PC-3 (cell line): ENCODE measurements at regions not wholly inside any gene's neighbourhood (a gene's known extent, or its start where the extent isn't known, plus 50 kb on each side); places are given as distances from the start of the nearest gene placed in this dataset.

Source experiments
- ATAC-seq: fragments of 200-7000 bp; cut with Tn5 transposase; 2 replicates; pipeline ENCODE4 v1.9.1; 2020; ENCODE audit warnings: mild to moderate bottlenecking, moderate library complexity
- BruUV-seq: library from RNA; stranded (reverse); fragments of 400-500 nt; replicated peaks from 2 replicates; lab custom pipeline; 2021; lab: Mats Ljungman, UMichigan
- CTCF ChIA-PET: fragments of 300-600 bp; sonication (Branson Sonifier 250); formaldehyde crosslinking; loops from one replicate; lab custom pipeline; 2022; ENCODE audit warnings: antibody characterized with exemption; lab: Charles Lee
- POLR2A ChIA-PET: fragments of 300-600 bp; sonication (Branson Sonifier 250); formaldehyde crosslinking; loops from one replicate; lab custom pipeline; 2022; ENCODE audit warnings: antibody characterized with exemption; ENCODE audit not compliant: unreplicated experiment; lab: Charles Lee
- DNase-seq: peaks from one replicate; pipeline ENCODE4 v3.0.0-alpha.2; 2015
- H2AFZ ChIP-seq: fragments of 300-600 bp; sonication (generic); 2 replicates; pipeline ENCODE4 v1.6.0; 2016; ENCODE audit warnings: antibody characterized with exemption, low read length
- H3F3A ChIP-seq: fragments of 300-600 bp; sonication (generic); one replicate; pipeline ENCODE4 v1.6.0; 2017; ENCODE audit warnings: antibody characterized with exemption, low read length, control low read depth, mild to moderate bottlenecking; ENCODE audit not compliant: unreplicated experiment
- H3K27ac ChIP-seq: fragments of 300-600 bp; sonication (generic); 2 replicates; pipeline ENCODE4 v1.5.1; 2016; ENCODE audit warnings: mild to moderate bottlenecking, low read length
- H3K27me3 ChIP-seq: fragments of 300-600 bp; sonication (generic); 2 replicates; pipeline ENCODE4 v1.6.1; 2016; ENCODE audit warnings: low read length, mixed read lengths
- H3K36me3 ChIP-seq: fragments of 300-600 bp; sonication (generic); 2 replicates; pipeline ENCODE4 v1.6.1; 2016; ENCODE audit warnings: low read depth, mixed run types, low read length, mixed read lengths
- H3K4me1 ChIP-seq: fragments of 300-600 bp; sonication (generic); 2 replicates; pipeline ENCODE4 v1.5.1; 2016; ENCODE audit warnings: low read length; ENCODE audit not compliant: insufficient read depth
- H3K4me2 ChIP-seq: fragments of 300-600 bp; sonication (generic); 2 replicates; pipeline ENCODE4 v1.6.0; 2016; ENCODE audit warnings: low read length
- H3K4me3 ChIP-seq: fragments of 300-600 bp; sonication (generic); 2 replicates; pipeline ENCODE4 v1.5.1; 2016; ENCODE audit warnings: mild to moderate bottlenecking, low read length, mixed read lengths
- H3K79me2 ChIP-seq: fragments of 300-600 bp; sonication (generic); 2 replicates; pipeline ENCODE4 v1.6.1; 2017; ENCODE audit warnings: low read length, mixed read lengths
- H3K9ac ChIP-seq: fragments of 300-600 bp; sonication (generic); 2 replicates; pipeline ENCODE4 v1.6.0; 2016; ENCODE audit warnings: mild to moderate bottlenecking, low read length
- H3K9me2 ChIP-seq: fragments of 300-600 bp; sonication (generic); replicated peaks from 2 replicates; pipeline ENCODE4 v1.6.1; 2016; ENCODE audit warnings: mixed run types, low read length, mixed read lengths
- H3K9me3 ChIP-seq: fragments of 300-600 bp; sonication (generic); 2 replicates; pipeline ENCODE4 v1.6.1; 2016; ENCODE audit warnings: low read length, mixed read lengths
- H4K20me1 ChIP-seq: fragments of 300-600 bp; sonication (generic); 2 replicates; pipeline ENCODE4 v1.6.1; 2016; ENCODE audit warnings: low read length, mixed read lengths
- EZH2 ChIP-seq: fragments of 300-600 bp; sonication (generic); IDR thresholded peaks from one replicate; pipeline ENCODE4 v1.6.1; 2017; ENCODE audit warnings: antibody characterized with exemption, mild to moderate bottlenecking, low read length; ENCODE audit not compliant: unreplicated experiment
- EZH2phosphoT487 ChIP-seq: fragments of 300-600 bp; sonication (generic); IDR thresholded peaks from 2 replicates; pipeline ENCODE4 v1.6.1; 2018; ENCODE audit warnings: mild to moderate bottlenecking, antibody characterized with exemption, low read length, borderline replicate concordance
- intact Hi-C: fragments of 100-400 bp; cut with micrococcal nuclease; formaldehyde crosslinking; loops from 2 replicates; pipeline ENCODE4 v1.9.0; 2023
- TF ChIP-seq, protein P1 (sequence below): fragments of 300-600 bp; sonication (generic); conservative IDR thresholded peaks from 2 replicates; pipeline ENCODE4 v1.5.1; 2017; ENCODE audit warnings: antibody characterized with exemption, low read depth, mild to moderate bottlenecking, low read length

DNA sequence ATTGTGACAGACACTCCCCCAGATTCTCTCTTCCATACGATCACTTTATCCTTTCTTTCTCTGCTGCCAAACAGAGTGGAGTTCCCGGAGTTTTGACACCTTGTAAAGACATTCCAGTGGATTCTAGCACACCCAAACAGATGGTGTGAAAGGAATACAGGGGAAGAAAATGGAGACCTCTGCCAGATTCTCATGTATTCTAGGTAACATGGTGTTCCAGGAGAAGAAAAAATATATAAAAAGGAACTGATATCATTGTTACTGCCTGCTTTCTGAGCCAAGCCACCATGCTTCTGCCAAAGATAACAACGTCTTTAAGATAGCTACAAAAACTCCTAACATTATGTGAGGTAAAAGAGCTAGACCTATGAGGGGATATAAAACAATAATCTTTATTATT lies 136.5 kb downstream of the TXNL1 start:
- Histone ChIP-seq H3K36me3 (no peaks in the 10 kb centered on the region), H3F3A (no peaks in the 10 kb centered on the region), H3K4me3 (no peak overlapping the region), H4K20me1 (no peaks in the 10 kb centered on the region), H3K9ac (no peak overlapping the region), H3K4me1 (no peaks in the 10 kb centered on the region), H3K79me2 (no peaks in the 10 kb centered on the region), H2AFZ (no peak overlapping the region), H3K4me2 (no peak overlapping the region), H3K27me3 (no peaks in the 10 kb centered on the region; the same call in 1 of the 2 replicates), H3K27ac (no peak overlapping the region), H3K9me2 (no peaks in the 10 kb centered on the region), H3K9me3 (no peaks in the 10 kb centered on the region)
- no TSS peak for BruUV-seq
- ChIA-PET POLR2A (no interaction called here), CTCF (no interaction called here)
- DNase-seq: no peak
- intact Hi-C loops: no loop called here
- TF ChIP-seq EZH2phosphoT487: no peak
- no peak for TF ChIP-seq EZH2
- TF ChIP-seq, protein P1, sequence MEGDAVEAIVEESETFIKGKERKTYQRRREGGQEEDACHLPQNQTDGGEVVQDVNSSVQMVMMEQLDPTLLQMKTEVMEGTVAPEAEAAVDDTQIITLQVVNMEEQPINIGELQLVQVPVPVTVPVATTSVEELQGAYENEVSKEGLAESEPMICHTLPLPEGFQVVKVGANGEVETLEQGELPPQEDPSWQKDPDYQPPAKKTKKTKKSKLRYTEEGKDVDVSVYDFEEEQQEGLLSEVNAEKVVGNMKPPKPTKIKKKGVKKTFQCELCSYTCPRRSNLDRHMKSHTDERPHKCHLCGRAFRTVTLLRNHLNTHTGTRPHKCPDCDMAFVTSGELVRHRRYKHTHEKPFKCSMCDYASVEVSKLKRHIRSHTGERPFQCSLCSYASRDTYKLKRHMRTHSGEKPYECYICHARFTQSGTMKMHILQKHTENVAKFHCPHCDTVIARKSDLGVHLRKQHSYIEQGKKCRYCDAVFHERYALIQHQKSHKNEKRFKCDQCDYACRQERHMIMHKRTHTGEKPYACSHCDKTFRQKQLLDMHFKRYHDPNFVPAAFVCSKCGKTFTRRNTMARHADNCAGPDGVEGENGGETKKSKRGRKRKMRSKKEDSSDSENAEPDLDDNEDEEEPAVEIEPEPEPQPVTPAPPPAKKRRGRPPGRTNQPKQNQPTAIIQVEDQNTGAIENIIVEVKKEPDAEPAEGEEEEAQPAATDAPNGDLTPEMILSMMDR: no peak
- no peak for ATAC-seq

DNA sequence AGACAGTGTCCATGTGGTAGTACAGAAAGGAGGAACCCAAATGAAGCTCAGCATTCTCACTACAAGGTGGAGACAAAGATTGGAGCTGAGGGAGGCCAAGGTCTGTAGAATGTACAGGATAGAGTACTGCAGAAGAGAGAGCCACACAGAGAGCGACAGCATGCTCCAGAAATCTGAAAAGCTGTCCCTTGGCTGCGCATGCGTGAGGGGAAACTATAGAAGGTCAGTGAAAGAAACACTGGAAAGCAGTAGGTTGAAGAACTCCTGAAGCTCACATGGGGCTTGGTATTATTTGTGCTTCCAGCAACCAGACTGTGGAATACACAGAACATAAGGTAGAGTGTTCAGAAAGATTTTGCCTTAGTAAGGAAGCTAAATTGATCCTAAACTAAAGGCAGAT lies 142.5 kb downstream of the TXNL1 start:
- H3K4me2 ChIP-seq: no peak overlapping the region
- no peaks in the 10 kb centered on the region for H3K36me3 ChIP-seq
- H3K9me2 ChIP-seq: no peaks in the 10 kb centered on the region
- no peak overlapping the region for H2AFZ ChIP-seq
- intact Hi-C loops: no loop called here
- TF ChIP-seq, protein P1: no peak
- TF ChIP-seq EZH2phosphoT487: no peak
- TF ChIP-seq EZH2: no peak
- CTCF ChIA-PET: no interaction called here
- no peaks in the 10 kb centered on the region for H3K79me2 ChIP-seq
- no peaks in the 10 kb centered on the region for H3F3A ChIP-seq
- H4K20me1 ChIP-seq: no peaks in the 10 kb centered on the region
- no peaks in the 10 kb centered on the region for H3K4me1 ChIP-seq
- no peak overlapping the region for H3K9ac ChIP-seq
- no peak overlapping the region for H3K4me3 ChIP-seq
- ATAC-seq (no peak), DNase-seq (no peak)
- POLR2A ChIA-PET: no interaction called here
- H3K27me3 ChIP-seq: no peaks in the 10 kb centered on the region
- no peaks in the 10 kb centered on the region for H3K9me3 ChIP-seq
- BruUV-seq: no TSS peak
- no peak overlapping the region for H3K27ac ChIP-seq

DNA sequence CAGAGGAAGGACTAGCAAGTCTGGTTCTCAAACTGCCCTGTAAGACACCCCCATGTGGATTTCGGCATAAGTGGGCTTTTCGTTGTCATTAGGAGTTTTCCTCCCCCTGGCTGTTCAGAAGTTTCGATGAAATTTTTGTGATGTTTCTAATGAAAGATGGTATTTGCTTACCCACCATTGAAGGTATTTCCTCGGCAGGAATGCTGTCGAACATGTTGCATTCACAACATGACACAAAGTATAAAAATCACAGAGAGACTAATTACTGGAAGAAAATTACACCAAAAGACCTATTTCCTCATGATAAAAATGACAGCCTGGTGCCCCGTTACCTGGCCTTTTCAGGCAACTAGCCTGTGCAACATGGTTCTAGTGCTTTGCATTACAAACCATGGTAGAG lies 144.9 kb downstream of the TXNL1 start:
- no peak for DNase-seq

More for the DNA sequence above, 144.9 kb downstream of the TXNL1 start:
- CTCF ChIA-PET: no interaction called here
- no peaks in the 10 kb centered on the region for H3K9me2 ChIP-seq
- intact Hi-C loops: no loop called here
- POLR2A ChIA-PET: no interaction called here
- no peaks in the 10 kb centered on the region for H3K4me1 ChIP-seq
- TF ChIP-seq EZH2 (no peak), EZH2phosphoT487 (no peak)
- TF ChIP-seq, protein P1: no peak
- H3K4me3 ChIP-seq: no peak overlapping the region
- BruUV-seq: no TSS peak
- H3K9me3 ChIP-seq: no peaks in the 10 kb centered on the region
- no peaks in the 10 kb centered on the region for H4K20me1 ChIP-seq
- no peak overlapping the region for H3K4me2 ChIP-seq
- H3K36me3 ChIP-seq: no peaks in the 10 kb centered on the region
- H3K79me2 ChIP-seq: no peaks in the 10 kb centered on the region
- H3K9ac ChIP-seq: no peak overlapping the region
- no peak overlapping the region for H3K27ac ChIP-seq
- H3K27me3 ChIP-seq: no peaks in the 10 kb centered on the region
- H2AFZ ChIP-seq: no peak overlapping the region
- ATAC-seq: no peak
- H3F3A ChIP-seq: no peaks in the 10 kb centered on the region
